ENCODE measurements at regions not wholly inside any gene's neighbourhood (a gene's known extent, or its start where the extent isn't known, plus 50 kb on each side); places are given as distances from the start of the nearest gene placed in this dataset.

GRCh38 chr12:127143020-127143419 is 1124.0 kb upstream of the TMEM132C start:
- no peak overlapping the region for H3K27ac Mint-ChIP-seq
- DNase-seq: no peak
- Histone ChIP-seq H3K4me3 (ENCODE audit: low read depth, low read length) (no peak overlapping the region), H3K9me3 (ENCODE audit: control insufficient read depth in 2 of 2, low read length in 2 of 2) (no peaks in the 10 kb centered on the region), H3K27ac (ENCODE audit: insufficient read depth, low read length, poor library complexity, severe bottlenecking) (no peak overlapping the region), H3K4me1 (ENCODE audit: control insufficient read depth, insufficient read depth, low read length, poor library complexity, severe bottlenecking) (no peaks in the 10 kb centered on the region), H3K27me3 (ENCODE audit: control insufficient read depth, insufficient read depth, low read length) (no peaks in the 10 kb centered on the region), H3K36me3 (ENCODE audit: control insufficient read depth, insufficient read depth, low read length) (no peaks in the 10 kb centered on the region)
- peaks cover 0 to 12% (median 6%) of the 10 kb centered on the region in 7 donors for H3K9me3 Mint-ChIP-seq
- H3K4me1 Mint-ChIP-seq: peaks cover 0 to 10% (median 2%) of the 10 kb centered on the region in 4 donors
- H3K4me3 Mint-ChIP-seq: no peak overlapping the region
- no peak for ATAC-seq (ENCODE audit: low read depth in 2 of 2)
- no peaks in the 10 kb centered on the region for H3K36me3 Mint-ChIP-seq
- peaks cover 11% of the 10 kb centered on the region for H3K27me3 Mint-ChIP-seq

- DNase-seq: no peak
- H3K27ac ChIP-seq (ENCODE audit: insufficient read depth, low read length, poor library complexity, severe bottlenecking): no peak overlapping the region
- peaks cover 0 to 10% (median 2%) of the 10 kb centered on the region in 4 donors for H3K4me1 Mint-ChIP-seq
- ATAC-seq (ENCODE audit: low read depth in 2 of 2): no peak
- H3K9me3 Mint-ChIP-seq: peaks cover 0 to 9% (median 5%) of the 10 kb centered on the region in 7 donors
- H3K4me1 ChIP-seq (ENCODE audit: control insufficient read depth, insufficient read depth, low read length, poor library complexity, severe bottlenecking): no peaks in the 10 kb centered on the region
- no peak overlapping the region for H3K27ac Mint-ChIP-seq
- H3K4me3 Mint-ChIP-seq: no peak overlapping the region
- peaks cover 11% of the 10 kb centered on the region for H3K27me3 Mint-ChIP-seq
- no peaks in the 10 kb centered on the region for H3K36me3 ChIP-seq (ENCODE audit: control insufficient read depth, insufficient read depth, low read length)
- H3K9me3 ChIP-seq (ENCODE audit: control insufficient read depth in 2 of 2, low read length in 2 of 2): no peaks in the 10 kb centered on the region
- no peak overlapping the region for H3K4me3 ChIP-seq (ENCODE audit: low read depth, low read length)
- H3K27me3 ChIP-seq (ENCODE audit: control insufficient read depth, insufficient read depth, low read length): no peaks in the 10 kb centered on the region
- no peaks in the 10 kb centered on the region for H3K36me3 Mint-ChIP-seq
These were observed 1122.2 kb upstream of the TMEM132C start for GRCh38 chr12:127144770-127145169.

GRCh38 chr12:127145241-127145928 is 1121.6 kb upstream of the TMEM132C start:
- peaks cover 0 to 9% (median 3%) of the 10 kb centered on the region in 7 donors for H3K9me3 Mint-ChIP-seq
- Histone ChIP-seq H3K9me3 (ENCODE audit: control insufficient read depth in 2 of 2, low read length in 2 of 2) (no peaks in the 10 kb centered on the region), H3K4me3 (ENCODE audit: low read depth, low read length) (no peak overlapping the region), H3K27ac (ENCODE audit: insufficient read depth, low read length, poor library complexity, severe bottlenecking) (no peak overlapping the region), H3K4me1 (ENCODE audit: control insufficient read depth, insufficient read depth, low read length, poor library complexity, severe bottlenecking) (no peaks in the 10 kb centered on the region), H3K36me3 (ENCODE audit: control insufficient read depth, insufficient read depth, low read length) (no peaks in the 10 kb centered on the region), H3K27me3 (ENCODE audit: control insufficient read depth, insufficient read depth, low read length) (no peaks in the 10 kb centered on the region)
- H3K36me3 Mint-ChIP-seq: no peaks in the 10 kb centered on the region
- H3K27me3 Mint-ChIP-seq: peaks cover 11% of the 10 kb centered on the region
- H3K4me3 Mint-ChIP-seq: peak overlapping the region in 3 of 4 donors; percentile 70 to 83 (median 75)
- no peak for DNase-seq
- peaks cover 0 to 10% (median 2%) of the 10 kb centered on the region in 4 donors for H3K4me1 Mint-ChIP-seq
- ATAC-seq (ENCODE audit: low read depth in 2 of 2): no peak
- no peak overlapping the region for H3K27ac Mint-ChIP-seq

GRCh38 chr12:127145929-127146789 is 1120.8 kb upstream of the TMEM132C start:
- Mint-ChIP-seq H3K9me3 (peaks cover 0 to 13% (median 3%) of the 10 kb centered on the region in 7 donors), H3K4me1 (peaks cover 0 to 10% (median 2%) of the 10 kb centered on the region in 4 donors), H3K4me3 (peak overlapping the region in 3 of 4 donors; percentile 70 to 83 (median 75)), H3K27me3 (peaks cover 11% of the 10 kb centered on the region), H3K36me3 (no peaks in the 10 kb centered on the region), H3K27ac (peak overlapping the region in 1 of 3 donors; percentile 59)
- ATAC-seq (ENCODE audit: low read depth in 2 of 2): peak; percentile 58 to 62
- H3K27ac ChIP-seq (ENCODE audit: insufficient read depth, low read length, poor library complexity, severe bottlenecking): no peak overlapping the region
- no peaks in the 10 kb centered on the region for H3K27me3 ChIP-seq (ENCODE audit: control insufficient read depth, insufficient read depth, low read length)
- peak in 2 of 3 donors; percentile 31 to 47 for DNase-seq
- no peaks in the 10 kb centered on the region for H3K4me1 ChIP-seq (ENCODE audit: control insufficient read depth, insufficient read depth, low read length, poor library complexity, severe bottlenecking)
- H3K9me3 ChIP-seq (ENCODE audit: control insufficient read depth in 2 of 2, low read length in 2 of 2): no peaks in the 10 kb centered on the region
- no peaks in the 10 kb centered on the region for H3K36me3 ChIP-seq (ENCODE audit: control insufficient read depth, insufficient read depth, low read length)
- no peak overlapping the region for H3K4me3 ChIP-seq (ENCODE audit: low read depth, low read length)

GRCh38 chr12:127146991-127147718 is 1119.8 kb upstream of the TMEM132C start:
- Histone ChIP-seq H3K9me3 (ENCODE audit: control insufficient read depth in 2 of 2, low read length in 2 of 2) (no peaks in the 10 kb centered on the region), H3K4me1 (ENCODE audit: control insufficient read depth, insufficient read depth, low read length, poor library complexity, severe bottlenecking) (no peaks in the 10 kb centered on the region), H3K36me3 (ENCODE audit: control insufficient read depth, insufficient read depth, low read length) (no peaks in the 10 kb centered on the region), H3K27me3 (ENCODE audit: control insufficient read depth, insufficient read depth, low read length) (no peaks in the 10 kb centered on the region), H3K27ac (ENCODE audit: insufficient read depth, low read length, poor library complexity, severe bottlenecking) (no peak overlapping the region), H3K4me3 (ENCODE audit: low read depth, low read length) (no peak overlapping the region)
- H3K9me3 Mint-ChIP-seq: peaks cover 0 to 12% (median 0%) of the 10 kb centered on the region in 7 donors
- H3K27ac Mint-ChIP-seq: no peak overlapping the region
- H3K27me3 Mint-ChIP-seq: peaks cover 5% of the 10 kb centered on the region
- H3K4me1 Mint-ChIP-seq: peaks cover 0 to 10% (median 2%) of the 10 kb centered on the region in 4 donors
- DNase-seq (no peak), ATAC-seq (ENCODE audit: low read depth in 2 of 2) (no peak)
- H3K36me3 Mint-ChIP-seq: no peaks in the 10 kb centered on the region
- H3K4me3 Mint-ChIP-seq: no peak overlapping the region

- no peak overlapping the region for H3K4me3 Mint-ChIP-seq
- ATAC-seq (ENCODE audit: low read depth in 2 of 2): no peak
- Histone ChIP-seq H3K27me3 (ENCODE audit: control insufficient read depth, insufficient read depth, low read length) (no peaks in the 10 kb centered on the region), H3K27ac (ENCODE audit: insufficient read depth, low read length, poor library complexity, severe bottlenecking) (no peak overlapping the region), H3K4me3 (ENCODE audit: low read depth, low read length) (no peak overlapping the region), H3K4me1 (ENCODE audit: control insufficient read depth, insufficient read depth, low read length, poor library complexity, severe bottlenecking) (no peaks in the 10 kb centered on the region), H3K9me3 (ENCODE audit: control insufficient read depth in 2 of 2, low read length in 2 of 2) (no peaks in the 10 kb centered on the region), H3K36me3 (ENCODE audit: control insufficient read depth, insufficient read depth, low read length) (no peaks in the 10 kb centered on the region)
- no peaks in the 10 kb centered on the region for H3K36me3 Mint-ChIP-seq
- peaks cover 5% of the 10 kb centered on the region for H3K27me3 Mint-ChIP-seq
- no peak overlapping the region for H3K27ac Mint-ChIP-seq
- peaks cover 0 to 12% (median 0%) of the 10 kb centered on the region in 7 donors for H3K9me3 Mint-ChIP-seq
- no peak for DNase-seq
- H3K4me1 Mint-ChIP-seq: peaks cover 0 to 10% (median 2%) of the 10 kb centered on the region in 4 donors
These were observed 1119.2 kb upstream of the TMEM132C start for GRCh38 chr12:127147724-127148123.

- ATAC-seq (ENCODE audit: low read depth in 2 of 2) (no peak), DNase-seq (no peak)
- H3K9me3 ChIP-seq (ENCODE audit: control insufficient read depth in 2 of 2, low read length in 2 of 2): no peaks in the 10 kb centered on the region
- no peak overlapping the region for H3K27ac Mint-ChIP-seq
- no peak overlapping the region for H3K4me3 ChIP-seq (ENCODE audit: low read depth, low read length)
- H3K27ac ChIP-seq (ENCODE audit: insufficient read depth, low read length, poor library complexity, severe bottlenecking): no peak overlapping the region
- H3K4me3 Mint-ChIP-seq: no peak overlapping the region
- H3K4me1 ChIP-seq (ENCODE audit: control insufficient read depth, insufficient read depth, low read length, poor library complexity, severe bottlenecking): no peaks in the 10 kb centered on the region
- H3K4me1 Mint-ChIP-seq: peaks cover 0 to 10% (median 2%) of the 10 kb centered on the region in 4 donors
- no peaks in the 10 kb centered on the region for H3K27me3 ChIP-seq (ENCODE audit: control insufficient read depth, insufficient read depth, low read length)
- H3K36me3 Mint-ChIP-seq: no peaks in the 10 kb centered on the region
- H3K27me3 Mint-ChIP-seq: peaks cover 10% of the 10 kb centered on the region
- H3K36me3 ChIP-seq (ENCODE audit: control insufficient read depth, insufficient read depth, low read length): no peaks in the 10 kb centered on the region
- peaks cover 0 to 12% (median 0%) of the 10 kb centered on the region in 7 donors for H3K9me3 Mint-ChIP-seq
These were observed 1118.7 kb upstream of the TMEM132C start for GRCh38 chr12:127148318-127148717.
